SK-N-SH (cell line): ENCODE measurements at regions not wholly inside any gene's neighbourhood (a gene's known extent, or its start where the extent isn't known, plus 50 kb on each side); places are given as distances from the start of the nearest gene placed in this dataset.

Experiments
- CTCF ChIA-PET: fragments of 300-600, 350-600 bp; formaldehyde crosslinking; extraction: SDS; loops from one replicate; lab custom pipeline; 2021; lab: Yijun Ruan, JAX
- POLR2A ChIA-PET: fragments of 350-600 bp; sonication (Branson Sonifier 250); formaldehyde crosslinking; extraction: SDS; loops from one replicate; lab custom pipeline; 2020; ENCODE audit warnings: antibody characterized with exemption, inconsistent platforms; lab: Yijun Ruan, JAX
- DNase-seq: peaks from one replicate; pipeline ENCODE4 v3.0.0; 2012
- H2AFZ ChIP-seq: fragments of 200-600 bp; sonication (generic); 2 replicates; pipeline ENCODE4 v1.8.1; 2016; ENCODE audit warnings: antibody characterized with exemption, mild to moderate bottlenecking, low read depth
- H3F3A ChIP-seq: fragments of 200-600 bp; sonication (generic); replicated peaks from 2 replicates; pipeline ENCODE3; 2016; ENCODE audit warnings: antibody characterized with exemption, mild to moderate bottlenecking; ENCODE audit not compliant: insufficient read depth
- H3K27ac ChIP-seq, 2 experiments: fragments of 200-500 bp in 1 of 2; fragments of 200-600 bp in 1 of 2; sonication (Bioruptor generic) in 1 of 2; sonication (generic), shearing (Covaris generic) in 1 of 2; 2 replicates each; pipeline versions ENCODE4 v1.5.1 to v1.6.1; 2014 to 2016; ENCODE audit warnings: low read depth in 2 of 2, inconsistent platforms in 1 of 2, low read length in 1 of 2, mild to moderate bottlenecking in 1 of 2, mixed read lengths in 1 of 2
- H3K27me3 ChIP-seq: fragments of 200-600 bp; sonication (generic), shearing (Covaris generic); 2 replicates; pipeline ENCODE4 v1.6.1; 2016; ENCODE audit warnings: mixed run types; ENCODE audit not compliant: insufficient read depth
- H3K36me3 ChIP-seq, 2 experiments: fragments of 200-500 bp in 1 of 2; fragments of 200-600 bp in 1 of 2; sonication (Bioruptor generic) in 1 of 2; sonication (generic) in 1 of 2; replicated peaks in 1 of 2; 2 replicates each; pipeline versions ENCODE3 to v1.5.1; 2014 to 2016; ENCODE audit warnings: low read length in 1 of 2, mild to moderate bottlenecking in 1 of 2; ENCODE audit not compliant: insufficient read depth in 2 of 2, control insufficient read depth in 1 of 2
- H3K4me1 ChIP-seq, 2 experiments: fragments of 200-500 bp in 1 of 2; fragments of 200-600 bp in 1 of 2; sonication (Bioruptor generic) in 1 of 2; sonication (generic), shearing (Covaris generic) in 1 of 2; 2 replicates each; pipeline versions ENCODE4 v1.5.1 to v1.6.1; 2014 to 2016; ENCODE audit warnings: low read depth in 1 of 2, low read length in 1 of 2, mixed run types in 1 of 2; ENCODE audit not compliant: insufficient read depth in 2 of 2, control insufficient read depth in 1 of 2
- H3K4me2 ChIP-seq: fragments of 200-600 bp; sonication (generic), shearing (Covaris generic); 2 replicates; pipeline ENCODE4 v1.6.1; 2017; ENCODE audit warnings: mixed run types
- H3K4me3 ChIP-seq, 2 experiments: fragments of 200-500 bp in 1 of 2; fragments of 200-600 bp in 1 of 2; sonication (Bioruptor generic) in 1 of 2; sonication (generic), shearing (Covaris generic) in 1 of 2; 2 replicates each; pipeline versions ENCODE4 v1.5.1 to v1.8.1; 2014 to 2016; ENCODE audit warnings: low read depth in 2 of 2, inconsistent platforms in 1 of 2, low read length in 1 of 2, mild to moderate bottlenecking in 1 of 2, mixed read lengths in 1 of 2, moderate library complexity in 1 of 2
- H3K79me2 ChIP-seq: fragments of 200-600 bp; sonication (generic); 2 replicates; pipeline ENCODE4 v1.8.1; 2017; ENCODE audit warnings: mild to moderate bottlenecking; ENCODE audit not compliant: insufficient read depth
- H3K9ac ChIP-seq: fragments of 200-600 bp; sonication (generic); 2 replicates; pipeline ENCODE4 v1.6.1; 2017; ENCODE audit warnings: mixed run types
- H3K9me2 ChIP-seq: fragments of 200-600 bp; sonication (generic); 2 replicates; pipeline ENCODE4 v1.6.1; 2017; ENCODE audit warnings: mixed run types
- H3K9me3 ChIP-seq: fragments of 200-600 bp; sonication (generic); 2 replicates; pipeline ENCODE4 v1.6.1; 2017; ENCODE audit warnings: mixed run types, mild to moderate bottlenecking, moderate library complexity
- H4K20me1 ChIP-seq: fragments of 200-600 bp; sonication (generic); 2 replicates; pipeline ENCODE4 v1.6.1; 2017; ENCODE audit warnings: mild to moderate bottlenecking, mixed run types; ENCODE audit not compliant: insufficient read depth
- ELF1 ChIP-seq: IDR thresholded peaks from 2 replicates; pipeline ENCODE4 v1.4.0; 2012
- FOSL2 ChIP-seq: IDR thresholded peaks from 2 replicates; pipeline ENCODE4 v1.4.0; 2012; ENCODE audit warnings: low read depth, mild to moderate bottlenecking, moderate library complexity, borderline replicate concordance
- FOXM1 ChIP-seq: IDR thresholded peaks from 2 replicates; pipeline ENCODE4 v1.4.0; 2012; ENCODE audit warnings: low read depth, mild to moderate bottlenecking
- GABPA ChIP-seq: IDR thresholded peaks from 2 replicates; pipeline ENCODE4 v1.4.0; 2012; ENCODE audit warnings: low read depth, mild to moderate bottlenecking
- GATA2 ChIP-seq: sonication (generic); formaldehyde crosslinking; IDR thresholded peaks from 2 replicates; pipeline ENCODE4 v1.5.0; 2020; ENCODE audit warnings: mild to moderate bottlenecking, missing genetic modification reagents
- JUND ChIP-seq: IDR thresholded peaks from 2 replicates; pipeline ENCODE4 v1.4.0; 2012
- NRF1 ChIP-seq: IDR thresholded peaks from 2 replicates; pipeline ENCODE4 v1.6.1; 2012; ENCODE audit warnings: low read depth, mild to moderate bottlenecking, low read length
- RCOR1 ChIP-seq: fragments of 150-350 bp; IDR thresholded peaks from 2 replicates; pipeline ENCODE4 v1.6.1; 2017; ENCODE audit warnings: antibody characterized with exemption, low read length
- RFX5 ChIP-seq: IDR thresholded peaks from 2 replicates; pipeline ENCODE4 v1.6.1; 2012; ENCODE audit warnings: mild to moderate bottlenecking, improper control_type of control experiment, low read length
- RXRA ChIP-seq: IDR thresholded peaks from 2 replicates; pipeline ENCODE4 v1.4.0; 2012; ENCODE audit warnings: low read depth, mild to moderate bottlenecking, borderline replicate concordance
- TAF1 ChIP-seq: IDR thresholded peaks from 2 replicates; pipeline ENCODE4 v1.6.1; 2012; ENCODE audit warnings: low read depth, mild to moderate bottlenecking, low read length, moderate library complexity, borderline replicate concordance
- TCF12 ChIP-seq: IDR thresholded peaks from 2 replicates; pipeline ENCODE4 v1.4.0; 2012
- WGBS: methylation state at CpG from one replicate; pipeline ENCODE4 v1.1.6; 2017; ENCODE audit warnings: low lambda C conversion rate; 5-methylcytosine and 5-hydroxymethylcytosine counted together
- TF ChIP-seq, protein P1 (sequence below): IDR thresholded peaks from 2 replicates; pipeline ENCODE4 v1.4.0; 2012; ENCODE audit warnings: low read depth, borderline replicate concordance
- TF ChIP-seq, protein P2 (sequence below): fragments of 150-350 bp; IDR thresholded peaks from 2 replicates; pipeline ENCODE4 v1.6.1; 2017; ENCODE audit warnings: antibody characterized with exemption, low read length, low read depth, borderline replicate concordance
- TF ChIP-seq, protein P3 (sequence below): IDR thresholded peaks from 2 replicates; pipeline ENCODE4 v1.6.1; 2012; ENCODE audit warnings: mild to moderate bottlenecking, low read depth, low read length, moderate library complexity
- TF ChIP-seq, protein P4 (sequence below): IDR thresholded peaks from 2 replicates; pipeline ENCODE4; 2012
- TF ChIP-seq, protein P5 (sequence below): fragments of 200-600 bp; sonication (generic); IDR thresholded peaks from 2 replicates; pipeline ENCODE4 v1.6.1; 2017; ENCODE audit warnings: antibody characterized with exemption, mild to moderate bottlenecking, moderate library complexity
- TF ChIP-seq, protein P6 (sequence below): fragments of 150-350 bp; IDR thresholded peaks from 2 replicates; pipeline ENCODE4 v1.6.1; 2016; ENCODE audit warnings: mild to moderate bottlenecking, low read depth, low read length

DNA sequence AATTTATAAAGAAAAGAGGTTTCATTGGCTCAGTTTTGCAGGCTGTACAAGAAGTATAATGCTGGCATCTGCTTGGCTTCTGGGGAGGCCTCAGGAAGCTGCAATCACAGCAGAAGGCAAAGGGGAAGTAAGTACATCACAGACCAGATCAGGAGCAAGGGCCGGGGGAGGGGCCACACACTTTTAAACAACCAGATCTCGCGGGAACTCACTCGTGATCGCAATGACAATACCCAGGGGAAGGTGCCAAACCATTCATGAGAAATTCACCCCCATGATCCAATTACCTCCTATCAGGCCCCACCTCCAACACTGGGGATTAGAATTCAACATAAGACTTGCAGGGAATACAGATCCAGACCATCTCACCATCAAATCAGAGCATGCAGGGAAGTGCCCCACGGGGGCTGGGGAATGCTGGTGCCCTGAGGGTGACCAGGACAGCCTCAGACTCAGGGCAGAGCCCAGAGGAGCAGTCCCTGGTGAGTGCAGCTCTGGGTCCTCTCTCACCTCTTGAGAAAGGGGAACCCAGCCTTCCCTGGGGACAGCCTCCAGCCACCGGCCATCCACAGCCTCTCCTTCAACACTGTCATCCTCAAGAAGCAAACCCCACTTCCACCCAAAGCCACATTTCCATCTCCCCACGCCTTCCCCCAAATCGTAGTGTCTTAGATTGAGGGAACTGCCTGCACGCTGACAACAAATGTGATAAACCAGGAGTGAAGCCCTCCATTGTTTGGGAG is 80.7 kb downstream of the ANKRD60 start:
- Histone ChIP-seq H3F3A (no peaks in the 10 kb centered on the region), H2AFZ (no peak overlapping the region), H3K9me2 (no peaks in the 10 kb centered on the region), H3K79me2 (no peaks in the 10 kb centered on the region), H3K4me2 (no peak overlapping the region), H3K9ac (no peak overlapping the region), H3K4me1 (peaks cover 0 to 12% of the 10 kb centered on the region in 2 experiments; a peak in 1 of 4 replicates), H3K27ac (no peak overlapping the region), H3K4me3 (no peak overlapping the region), H3K9me3 (no peaks in the 10 kb centered on the region), H4K20me1 (no peaks in the 10 kb centered on the region), H3K27me3 (no peaks in the 10 kb centered on the region; the same call in 1 of the 2 replicates)
- ChIA-PET POLR2A (no interaction called here), CTCF (interaction anchor here (0.6 kb wide), 1 partner anchor 25 kb away, joined by 4 read pairs; no protein-coding TSS in a partner anchor)
- no peak for DNase-seq
- no peak for TF ChIP-seq GATA2 (CRISPR knock-in tag)
- TF ChIP-seq, all 33 proteins: peak for 0
- no peaks in the 10 kb centered on the region for H3K36me3 ChIP-seq
- 75% methylated on average over 9 of the region's 10 CpGs for WGBS

DNA sequence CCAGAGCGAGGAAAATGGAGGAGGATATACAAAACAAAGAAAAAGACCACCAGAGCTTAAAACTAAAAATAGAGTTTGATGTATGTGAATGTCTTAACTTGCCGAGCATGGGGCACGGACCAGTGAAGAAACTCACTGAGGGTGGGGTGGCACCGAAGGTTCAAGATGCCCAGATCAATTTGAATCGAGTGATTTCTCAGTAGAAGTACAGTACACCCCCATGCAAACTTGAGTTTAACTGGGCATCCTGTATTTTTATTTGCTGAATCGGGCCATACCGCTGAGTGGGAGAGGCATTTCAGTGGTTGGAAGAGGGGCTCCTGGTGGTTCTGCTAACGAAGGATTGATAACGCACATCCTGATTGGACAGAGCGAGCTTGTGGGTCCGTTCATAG is 81.7 kb downstream of the ANKRD60 start:
- ChIA-PET POLR2A (no interaction called here), CTCF (interaction anchor here (1.2 to 1.3 kb wide), 2 partner anchors 10 to 22 kb away, joined by 3 read pairs; no protein-coding TSS in a partner anchor)
- H3K4me1 ChIP-seq: peaks cover 0 to 18% of the 10 kb centered on the region in 2 experiments; a peak in 1 of 4 replicates
- TF ChIP-seq, protein P1, sequence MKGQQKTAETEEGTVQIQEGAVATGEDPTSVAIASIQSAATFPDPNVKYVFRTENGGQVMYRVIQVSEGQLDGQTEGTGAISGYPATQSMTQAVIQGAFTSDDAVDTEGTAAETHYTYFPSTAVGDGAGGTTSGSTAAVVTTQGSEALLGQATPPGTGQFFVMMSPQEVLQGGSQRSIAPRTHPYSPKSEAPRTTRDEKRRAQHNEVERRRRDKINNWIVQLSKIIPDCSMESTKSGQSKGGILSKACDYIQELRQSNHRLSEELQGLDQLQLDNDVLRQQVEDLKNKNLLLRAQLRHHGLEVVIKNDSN: no peak
- TF ChIP-seq, protein P2, sequence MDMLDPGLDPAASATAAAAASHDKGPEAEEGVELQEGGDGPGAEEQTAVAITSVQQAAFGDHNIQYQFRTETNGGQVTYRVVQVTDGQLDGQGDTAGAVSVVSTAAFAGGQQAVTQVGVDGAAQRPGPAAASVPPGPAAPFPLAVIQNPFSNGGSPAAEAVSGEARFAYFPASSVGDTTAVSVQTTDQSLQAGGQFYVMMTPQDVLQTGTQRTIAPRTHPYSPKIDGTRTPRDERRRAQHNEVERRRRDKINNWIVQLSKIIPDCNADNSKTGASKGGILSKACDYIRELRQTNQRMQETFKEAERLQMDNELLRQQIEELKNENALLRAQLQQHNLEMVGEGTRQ: no peak
- TF ChIP-seq, protein P3, sequence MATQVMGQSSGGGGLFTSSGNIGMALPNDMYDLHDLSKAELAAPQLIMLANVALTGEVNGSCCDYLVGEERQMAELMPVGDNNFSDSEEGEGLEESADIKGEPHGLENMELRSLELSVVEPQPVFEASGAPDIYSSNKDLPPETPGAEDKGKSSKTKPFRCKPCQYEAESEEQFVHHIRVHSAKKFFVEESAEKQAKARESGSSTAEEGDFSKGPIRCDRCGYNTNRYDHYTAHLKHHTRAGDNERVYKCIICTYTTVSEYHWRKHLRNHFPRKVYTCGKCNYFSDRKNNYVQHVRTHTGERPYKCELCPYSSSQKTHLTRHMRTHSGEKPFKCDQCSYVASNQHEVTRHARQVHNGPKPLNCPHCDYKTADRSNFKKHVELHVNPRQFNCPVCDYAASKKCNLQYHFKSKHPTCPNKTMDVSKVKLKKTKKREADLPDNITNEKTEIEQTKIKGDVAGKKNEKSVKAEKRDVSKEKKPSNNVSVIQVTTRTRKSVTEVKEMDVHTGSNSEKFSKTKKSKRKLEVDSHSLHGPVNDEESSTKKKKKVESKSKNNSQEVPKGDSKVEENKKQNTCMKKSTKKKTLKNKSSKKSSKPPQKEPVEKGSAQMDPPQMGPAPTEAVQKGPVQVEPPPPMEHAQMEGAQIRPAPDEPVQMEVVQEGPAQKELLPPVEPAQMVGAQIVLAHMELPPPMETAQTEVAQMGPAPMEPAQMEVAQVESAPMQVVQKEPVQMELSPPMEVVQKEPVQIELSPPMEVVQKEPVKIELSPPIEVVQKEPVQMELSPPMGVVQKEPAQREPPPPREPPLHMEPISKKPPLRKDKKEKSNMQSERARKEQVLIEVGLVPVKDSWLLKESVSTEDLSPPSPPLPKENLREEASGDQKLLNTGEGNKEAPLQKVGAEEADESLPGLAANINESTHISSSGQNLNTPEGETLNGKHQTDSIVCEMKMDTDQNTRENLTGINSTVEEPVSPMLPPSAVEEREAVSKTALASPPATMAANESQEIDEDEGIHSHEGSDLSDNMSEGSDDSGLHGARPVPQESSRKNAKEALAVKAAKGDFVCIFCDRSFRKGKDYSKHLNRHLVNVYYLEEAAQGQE: no peak
- no peak for TF ChIP-seq RCOR1
- TF ChIP-seq RFX5: no peak
- TF ChIP-seq, protein P4, sequence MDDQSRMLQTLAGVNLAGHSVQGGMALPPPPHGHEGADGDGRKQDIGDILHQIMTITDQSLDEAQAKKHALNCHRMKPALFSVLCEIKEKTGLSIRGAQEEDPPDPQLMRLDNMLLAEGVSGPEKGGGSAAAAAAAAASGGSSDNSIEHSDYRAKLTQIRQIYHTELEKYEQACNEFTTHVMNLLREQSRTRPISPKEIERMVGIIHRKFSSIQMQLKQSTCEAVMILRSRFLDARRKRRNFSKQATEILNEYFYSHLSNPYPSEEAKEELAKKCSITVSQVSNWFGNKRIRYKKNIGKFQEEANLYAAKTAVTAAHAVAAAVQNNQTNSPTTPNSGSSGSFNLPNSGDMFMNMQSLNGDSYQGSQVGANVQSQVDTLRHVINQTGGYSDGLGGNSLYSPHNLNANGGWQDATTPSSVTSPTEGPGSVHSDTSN: no peak
- TF ChIP-seq, protein P5, sequence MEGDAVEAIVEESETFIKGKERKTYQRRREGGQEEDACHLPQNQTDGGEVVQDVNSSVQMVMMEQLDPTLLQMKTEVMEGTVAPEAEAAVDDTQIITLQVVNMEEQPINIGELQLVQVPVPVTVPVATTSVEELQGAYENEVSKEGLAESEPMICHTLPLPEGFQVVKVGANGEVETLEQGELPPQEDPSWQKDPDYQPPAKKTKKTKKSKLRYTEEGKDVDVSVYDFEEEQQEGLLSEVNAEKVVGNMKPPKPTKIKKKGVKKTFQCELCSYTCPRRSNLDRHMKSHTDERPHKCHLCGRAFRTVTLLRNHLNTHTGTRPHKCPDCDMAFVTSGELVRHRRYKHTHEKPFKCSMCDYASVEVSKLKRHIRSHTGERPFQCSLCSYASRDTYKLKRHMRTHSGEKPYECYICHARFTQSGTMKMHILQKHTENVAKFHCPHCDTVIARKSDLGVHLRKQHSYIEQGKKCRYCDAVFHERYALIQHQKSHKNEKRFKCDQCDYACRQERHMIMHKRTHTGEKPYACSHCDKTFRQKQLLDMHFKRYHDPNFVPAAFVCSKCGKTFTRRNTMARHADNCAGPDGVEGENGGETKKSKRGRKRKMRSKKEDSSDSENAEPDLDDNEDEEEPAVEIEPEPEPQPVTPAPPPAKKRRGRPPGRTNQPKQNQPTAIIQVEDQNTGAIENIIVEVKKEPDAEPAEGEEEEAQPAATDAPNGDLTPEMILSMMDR: no peak
- no peak for TF ChIP-seq NRF1
- no peak for TF ChIP-seq GATA2 (CRISPR knock-in tag)
- TF ChIP-seq TCF12: no peak
- TF ChIP-seq RXRA: no peak
- no peak for TF ChIP-seq FOSL2
- TF ChIP-seq, protein P6, sequence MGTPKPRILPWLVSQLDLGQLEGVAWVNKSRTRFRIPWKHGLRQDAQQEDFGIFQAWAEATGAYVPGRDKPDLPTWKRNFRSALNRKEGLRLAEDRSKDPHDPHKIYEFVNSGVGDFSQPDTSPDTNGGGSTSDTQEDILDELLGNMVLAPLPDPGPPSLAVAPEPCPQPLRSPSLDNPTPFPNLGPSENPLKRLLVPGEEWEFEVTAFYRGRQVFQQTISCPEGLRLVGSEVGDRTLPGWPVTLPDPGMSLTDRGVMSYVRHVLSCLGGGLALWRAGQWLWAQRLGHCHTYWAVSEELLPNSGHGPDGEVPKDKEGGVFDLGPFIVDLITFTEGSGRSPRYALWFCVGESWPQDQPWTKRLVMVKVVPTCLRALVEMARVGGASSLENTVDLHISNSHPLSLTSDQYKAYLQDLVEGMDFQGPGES: no peak
- TF ChIP-seq TAF1: no peak
- TF ChIP-seq ELF1: no peak
- no peak for TF ChIP-seq JUND
- no peak for TF ChIP-seq FOXM1
- no peak for TF ChIP-seq GABPA

More for the DNA sequence above, 81.7 kb downstream of the ANKRD60 start:
- H3K36me3 ChIP-seq: no peaks in the 10 kb centered on the region
- H3K4me3 ChIP-seq: no peak overlapping the region
- H3K9me2 ChIP-seq: no peaks in the 10 kb centered on the region
- H4K20me1 ChIP-seq: no peaks in the 10 kb centered on the region
- no peaks in the 10 kb centered on the region; the same call in 1 of the 2 replicates for H3K27me3 ChIP-seq
- 69% methylated on average over 11 of the region's 11 CpGs for WGBS
- H3K9me3 ChIP-seq: no peaks in the 10 kb centered on the region
- H2AFZ ChIP-seq: no peak overlapping the region
- H3K79me2 ChIP-seq: no peaks in the 10 kb centered on the region
- no peak for DNase-seq
- H3K9ac ChIP-seq: no peak overlapping the region
- no peaks in the 10 kb centered on the region for H3F3A ChIP-seq
- H3K27ac ChIP-seq: no peak overlapping the region
- no peak overlapping the region for H3K4me2 ChIP-seq
